Stomach (tissue), 8 donors: ENCODE measurements at regions not wholly inside any gene's neighbourhood (a gene's known extent, or its start where the extent isn't known, plus 50 kb on each side); places are given as distances from the start of the nearest gene placed in this dataset.

Experiments
- DNase-seq, 2 donors: peaks; one replicate each; pipeline versions ENCODE4 v3.0.0 to v3.0.0-alpha.2; 2013 to 2019
- H3K27ac ChIP-seq, 5 donors: fragments of 200-600 bp in 4 of 5; sonication (generic) in 4 of 5; one replicate each; pipeline ENCODE4 v1.5.1; 2013 to 2019; ENCODE audit warnings: mild to moderate bottlenecking in 1 of 5, moderate library complexity in 1 of 5
- H3K27me3 ChIP-seq, 3 donors: fragments of 200-600 bp; sonication (generic); one replicate each; pipeline ENCODE4 v1.5.1; 2017 to 2019; ENCODE audit warnings: mixed run types in 1 of 3
- H3K36me3 ChIP-seq, 4 donors: fragments of 200-600 bp; sonication (generic); 1 replicate in 3 of 4; 2 replicates in 1 of 4; pipeline ENCODE4 v1.5.1; 2016 to 2019
- H3K4me1 ChIP-seq, 4 donors: fragments of 200-600 bp; sonication (generic); one replicate each; pipeline ENCODE4 v1.5.1; 2016 to 2019
- H3K4me3 ChIP-seq, 4 donors: fragments of 200-600 bp; sonication (generic) in 3 of 4; one replicate each; pipeline ENCODE4 v1.5.1; 2016 to 2019; ENCODE audit warnings: mild to moderate bottlenecking in 1 of 4
- H3K9me3 ChIP-seq, 4 donors: fragments of 200-600 bp; sonication (generic); one replicate each; pipeline ENCODE4 v1.5.1; 2016 to 2019
- CTCF ChIP-seq, 7 experiments: fragments of 450-650 bp in 4 of 7; fragments of 200-600 bp in 3 of 7; sonication (generic) in 3 of 7; IDR thresholded peaks; one replicate each; pipeline ENCODE4 v1.5.1; 2016 to 2019; ENCODE audit warnings: antibody characterized with exemption in 7 of 7, control low read depth in 2 of 7, mild to moderate bottlenecking in 1 of 7
- EP300 ChIP-seq: sonication (generic); formaldehyde crosslinking; IDR thresholded peaks from one replicate; pipeline ENCODE4 v1.6.1; 2017; ENCODE audit warnings: antibody characterized with exemption
- POLR2A ChIP-seq, 4 donors: fragments of 450-650 bp; IDR thresholded peaks; one replicate each; pipeline ENCODE4 v1.6.1; 2016; ENCODE audit warnings: antibody characterized with exemption in 4 of 4, control low read depth in 2 of 4, mild to moderate bottlenecking in 1 of 4, moderate library complexity in 1 of 4
- POLR2AphosphoS5 ChIP-seq, 3 donors: sonication (generic); formaldehyde crosslinking; IDR thresholded peaks; one replicate each; pipeline ENCODE4 v1.6.1; 2016; ENCODE audit warnings: antibody characterized with exemption in 3 of 3
- WGBS, 5 donors: extraction: QIAGEN DNeasy Blood & Tissue Kit in 3 of 5; methylation state at CpG; one replicate each; pipeline versions ENCODE4 v1.1.5 to v1.1.7; 2013 to 2018; 5-methylcytosine and 5-hydroxymethylcytosine counted together
- intact Hi-C: fragments of 100-400 bp; cut with DNase I; formaldehyde crosslinking; loops from one replicate; pipeline ENCODE4 v1.15.1; 2023; ENCODE audit warnings: low total_unique reads
- donor health status: healthy with polysubstance abuse.
- donor health status: Bipolar disorder and iron deficiency.
- donor health status: healthy.

- Histone ChIP-seq H3K4me1 (no peaks in the 10 kb centered on the region), H3K9me3 (no peaks in the 10 kb centered on the region), H3K4me3 (no peak overlapping the region), H3K36me3 (no peaks in the 10 kb centered on the region), H3K27me3 (no peaks in the 10 kb centered on the region), H3K27ac (no peak overlapping the region)
- TF ChIP-seq CTCF (IDR thresholded peaks at IDR 0.05) (no peak), EP300 (no peak), POLR2A (IDR thresholded peaks at IDR 0.05) (no peak), POLR2AphosphoS5 (IDR thresholded peaks at IDR 0.05) (no peak)
- WGBS, 5 donors = 49 to 88% (median 77%) methylated on average over 2 of the region's 2 CpGs
- no peak for DNase-seq
- intact Hi-C loops = no loop called here
Observed at GRCh38 chr3:166060789-166061479, 223.7 kb upstream of the BCHE start.

DNA sequence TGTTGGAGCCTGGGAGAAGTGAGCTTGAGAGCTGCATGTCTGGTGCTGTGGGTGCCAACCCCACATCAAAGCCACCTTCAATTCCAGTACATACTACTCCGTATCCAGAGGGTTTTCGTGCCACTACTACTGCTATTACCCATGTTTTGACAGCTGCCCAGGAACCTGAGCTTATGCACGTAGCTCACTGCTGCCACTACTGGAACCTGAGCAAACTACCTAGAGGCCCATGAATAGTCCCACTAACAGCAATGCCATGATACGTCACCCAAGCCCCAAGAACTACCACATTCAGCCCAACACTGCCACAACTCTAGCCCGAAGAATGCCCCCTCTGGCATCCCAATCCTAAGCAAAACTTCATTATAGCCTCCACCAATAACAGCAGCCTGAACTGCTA, 215.2 kb upstream of the BCHE start:
- no peaks in the 10 kb centered on the region for H3K27me3 ChIP-seq
- WGBS, 5 donors = 66 to 76% (median 71%) methylated on average over 5 of the region's 5 CpGs
- no peak overlapping the region for H3K27ac ChIP-seq
- H3K9me3 ChIP-seq = peaks cover 0 to 4% (median 0%) of the 10 kb centered on the region in 4 donors
- no peaks in the 10 kb centered on the region for H3K36me3 ChIP-seq
- no peak overlapping the region for H3K4me3 ChIP-seq
- TF ChIP-seq CTCF (IDR thresholded peaks at IDR 0.05) (no peak), EP300 (no peak), POLR2AphosphoS5 (IDR thresholded peaks at IDR 0.05) (no peak), POLR2A (IDR thresholded peaks at IDR 0.05) (no peak)
- DNase-seq = no peak
- no peaks in the 10 kb centered on the region for H3K4me1 ChIP-seq
- intact Hi-C loops = no loop called here

DNA sequence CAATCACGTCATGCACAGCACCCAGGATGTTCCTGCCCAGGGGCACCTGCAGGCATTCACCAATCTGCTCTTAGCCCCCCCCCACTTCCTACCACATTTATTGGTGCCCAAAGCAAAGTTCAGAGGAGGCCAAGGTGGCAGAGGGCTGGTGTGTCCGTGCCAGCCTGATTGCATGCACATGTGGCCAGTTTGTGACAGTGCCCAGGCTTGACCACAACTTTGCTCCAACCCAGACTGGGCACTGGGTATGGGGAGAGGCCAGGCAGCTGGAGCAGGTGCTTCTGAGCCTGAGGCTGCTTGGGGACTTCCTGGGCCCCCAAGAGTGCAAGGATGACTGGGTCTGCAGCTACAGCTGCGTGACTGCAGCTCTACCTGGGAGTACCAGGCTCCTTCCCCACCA, 192.3 kb upstream of the BCHE start:
- DNase-seq = no peak
- no peak overlapping the region for H3K27ac ChIP-seq
- TF ChIP-seq POLR2AphosphoS5 (IDR thresholded peaks at IDR 0.05) (no peak), EP300 (no peak), POLR2A (IDR thresholded peaks at IDR 0.05) (no peak), CTCF (IDR thresholded peaks at IDR 0.05) (no peak)
- intact Hi-C loops = no loop called here
- WGBS, 5 donors = 44 to 63% (median 58%) methylated on average over 3 of the region's 3 CpGs
- no peaks in the 10 kb centered on the region for H3K4me1 ChIP-seq
- no peaks in the 10 kb centered on the region for H3K27me3 ChIP-seq
- no peak overlapping the region for H3K4me3 ChIP-seq
- no peaks in the 10 kb centered on the region for H3K36me3 ChIP-seq
- peaks cover 0 to 12% (median 5%) of the 10 kb centered on the region in 4 donors for H3K9me3 ChIP-seq

GRCh38 chr3:166013073-166013679, 176.0 kb upstream of the BCHE start:
- TF ChIP-seq POLR2A (IDR thresholded peaks at IDR 0.05) (no peak), POLR2AphosphoS5 (IDR thresholded peaks at IDR 0.05) (no peak), CTCF (IDR thresholded peaks at IDR 0.05) (peak in 1 of 7 experiments; percentile 12), EP300 (no peak)
- peak in 1 of 2 donors; percentile 64 for DNase-seq
- Histone ChIP-seq H3K27me3 (no peaks in the 10 kb centered on the region), H3K4me1 (no peaks in the 10 kb centered on the region), H3K9me3 (no peaks in the 10 kb centered on the region), H3K27ac (no peak overlapping the region), H3K4me3 (no peak overlapping the region), H3K36me3 (no peaks in the 10 kb centered on the region)
- intact Hi-C loops = loop anchor here (5.0 to 10.0 kb wide), 2 partner anchors 1022 to 1334 kb away; no protein-coding TSS in a partner anchor
- 7 to 15% (median 11%) methylated on average over 1 of the region's 1 CpG for WGBS, 5 donors
